ENCODE measurements at regions not wholly inside any gene's neighbourhood (a gene's known extent, or its start where the extent isn't known, plus 50 kb on each side); places are given as distances from the start of the nearest gene placed in this dataset.

DNA sequence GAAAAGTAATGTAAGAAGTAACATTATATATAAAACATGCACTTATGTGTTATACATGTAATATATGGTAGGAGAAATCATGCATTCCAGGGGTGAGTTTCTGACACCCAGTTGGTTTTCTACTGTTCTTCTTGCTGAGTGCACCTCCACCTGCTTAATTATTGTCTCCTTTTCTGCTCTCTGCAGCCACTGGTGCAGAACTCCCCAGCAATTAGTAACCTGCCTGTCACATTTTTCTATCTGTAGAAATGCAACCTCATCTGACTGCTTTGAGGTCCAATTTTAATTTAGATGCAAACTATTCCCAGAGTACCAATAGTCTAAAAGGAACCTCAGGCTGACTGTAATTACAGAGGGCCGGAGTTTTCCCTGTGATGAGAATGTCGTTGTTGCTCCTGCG lies 842.1 kb downstream of the AACS start:
- TF ChIP-seq EZH2 (IDR thresholded peaks at IDR 0.05; ENCODE audit: borderline replicate concordance, insufficient read depth, low read length, poor library complexity, severe bottlenecking) (no peak), CTCF (IDR thresholded peaks at IDR 0.05; ENCODE audit: poor library complexity, severe bottlenecking) (no peak), POLR2AphosphoS5 (IDR thresholded peaks at IDR 0.05) (no peak), REST (IDR thresholded peaks at IDR 0.05; ENCODE audit: borderline replicate concordance) (no peak), MXI1 (conservative IDR thresholded peaks at IDR 0.05; ENCODE audit: poor library complexity, severe bottlenecking) (no peak), RAD21 (conservative IDR thresholded peaks at IDR 0.05) (no peak)
